Skeletal muscle satellite cell (primary cell): ENCODE measurements at regions not wholly inside any gene's neighbourhood (a gene's known extent, or its start where the extent isn't known, plus 50 kb on each side); places are given as distances from the start of the nearest gene placed in this dataset. TPM values are rescaled to one million over a fixed set of nuclear protein-coding genes. Genes with fewer than 3 reads are reported as not detected.

ENCODE experiments used
- H3K27me3 ChIP-seq: 2 replicates; pipeline ENCODE4 v1.7.0; 2013; ENCODE audit warnings: low read length; ENCODE audit not compliant: control insufficient read depth, insufficient read depth
- H3K36me3 ChIP-seq: 2 replicates; pipeline ENCODE4 v1.7.0; 2013; ENCODE audit warnings: mild to moderate bottlenecking, control low read depth, low read length; ENCODE audit not compliant: insufficient read depth
- H3K4me1 ChIP-seq: 2 replicates; pipeline ENCODE4 v1.7.0; 2013; ENCODE audit warnings: low read length; ENCODE audit not compliant: control insufficient read depth, insufficient read depth
- H3K4me2 ChIP-seq: 2 replicates; pipeline ENCODE4 v1.7.0; 2013; ENCODE audit warnings: mild to moderate bottlenecking, low read length
- H3K4me3 ChIP-seq: 2 replicates; pipeline ENCODE4 v1.7.0; 2013; ENCODE audit warnings: low read length
- H3K9ac ChIP-seq: 2 replicates; pipeline ENCODE4 v1.7.0; 2013; ENCODE audit warnings: mild to moderate bottlenecking, low read depth, low read length, moderate library complexity
- H3K9me3 ChIP-seq: replicated peaks from 2 replicates; pipeline ENCODE4 v1.7.0; 2013; ENCODE audit warnings: mild to moderate bottlenecking, control low read depth, low read length
- small RNA-seq: library from RNA; depleted of rRNA; stranded (forward); fragments of <200 nt; gene quantifications from one replicate; pipeline ENCODE3, GENCODE V24; 2012

DNA sequence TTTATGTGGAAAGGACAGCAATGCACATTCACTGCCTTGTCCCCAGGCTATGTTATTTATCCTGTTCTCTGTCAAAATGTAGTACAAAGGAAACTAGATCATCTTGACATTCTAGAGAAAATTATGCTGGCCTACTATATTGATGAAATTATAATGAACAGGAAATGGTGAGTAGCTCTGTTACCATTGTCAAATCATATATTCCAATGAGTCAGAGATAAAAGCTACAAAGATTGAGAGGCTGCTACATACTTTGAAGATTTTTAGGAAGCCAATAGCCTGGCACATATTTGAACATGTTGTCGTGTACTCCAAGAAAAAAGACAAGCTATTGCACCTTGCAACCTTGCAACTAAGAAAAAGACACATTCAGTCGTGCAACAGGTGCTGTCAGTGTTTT is 52.7 kb upstream of the TET2 start:
- no peak overlapping the region for H3K9ac ChIP-seq
- H3K4me2 ChIP-seq: no peak overlapping the region
- H3K9me3 ChIP-seq: no peaks in the 10 kb centered on the region
- H3K4me1 ChIP-seq: peaks cover 21% of the 10 kb centered on the region
- no peak overlapping the region for H3K4me3 ChIP-seq
- H3K36me3 ChIP-seq: no peaks in the 10 kb centered on the region
- no peaks in the 10 kb centered on the region for H3K27me3 ChIP-seq

Small RNAs in the stretch of these regions (small RNA-seq; reads per million reads assigned to genes)
- gene AC096577.2: not detected
- gene RNU6-351P: not detected
